Natural killer cell (primary cell): ENCODE measurements at regions not wholly inside any gene's neighbourhood (a gene's known extent, or its start where the extent isn't known, plus 50 kb on each side); places are given as distances from the start of the nearest gene placed in this dataset.
A peak's percentile ranks its signal among the peaks of the same experiment; 100 is the strongest.

Source experiments
- ATAC-seq, 3 donors: fragments of 150-1000 bp in 2 of 3; fragments of 200-7000 bp in 1 of 3; cut with Tn5 transposase; 1 replicate in 1 of 3; 2 replicates in 2 of 3; pipeline ENCODE4 v1.10.0; 2021; ENCODE audit warnings: mild to moderate bottlenecking in 2 of 3, moderate library complexity in 2 of 3
- DNase-seq, 2 donors: peaks; one replicate each; pipeline versions ENCODE4 v3.0.0 to v3.0.0-alpha.2; 2013 to 2021; ENCODE audit warnings: mixed read lengths in 1 of 2
- H3K27ac ChIP-seq: one replicate; pipeline ENCODE4 v1.5.1; 2013; ENCODE audit warnings: mild to moderate bottlenecking, low read length
- H3K27me3 ChIP-seq: one replicate; pipeline ENCODE4 v1.6.1; 2013; ENCODE audit warnings: low read length; ENCODE audit not compliant: control insufficient read depth, insufficient read depth
- H3K36me3 ChIP-seq: one replicate; pipeline ENCODE4 v1.6.1; 2013; ENCODE audit warnings: low read length; ENCODE audit not compliant: control insufficient read depth, insufficient read depth
- H3K4me1 ChIP-seq: one replicate; pipeline ENCODE4 v1.6.1; 2013; ENCODE audit warnings: low read length; ENCODE audit not compliant: control insufficient read depth, insufficient read depth
- H3K4me3 ChIP-seq: one replicate; pipeline ENCODE4 v1.5.1; 2013; ENCODE audit warnings: low read length
- H3K9me3 ChIP-seq: one replicate; pipeline ENCODE4 v1.6.1; 2013; ENCODE audit warnings: low read length; ENCODE audit not compliant: control insufficient read depth, insufficient read depth
- H3K27ac Mint-ChIP-seq, 2 donors: one replicate each; pipeline ENCODE4 v1.8.0; 2022; ENCODE audit warnings: mild to moderate bottlenecking in 2 of 2, mixed read lengths in 2 of 2, moderate library complexity in 1 of 2
- H3K27me3 Mint-ChIP-seq, 2 donors: one replicate each; pipeline ENCODE4 v1.8.0; 2022; ENCODE audit warnings: low read depth in 2 of 2, mixed read lengths in 2 of 2
- H3K36me3 Mint-ChIP-seq: one replicate; pipeline ENCODE4 v1.8.0; 2022; ENCODE audit warnings: mixed read lengths
- H3K4me1 Mint-ChIP-seq, 2 donors: one replicate each; pipeline ENCODE4 v1.8.0; 2022; ENCODE audit warnings: mixed read lengths in 2 of 2
- H3K4me3 Mint-ChIP-seq: one replicate; pipeline ENCODE4 v1.8.0; 2022; ENCODE audit warnings: mild to moderate bottlenecking, moderate library complexity, mixed read lengths
- H3K9me3 Mint-ChIP-seq, 2 donors: one replicate each; pipeline ENCODE4 v1.8.0; 2022; ENCODE audit warnings: mixed read lengths in 2 of 2
- WGBS: methylation state at CpG from one replicate; pipeline ENCODE4 v1.1.7; 2013; ENCODE audit warnings: missing lambda C conversion rate; ENCODE audit not compliant: insufficient coverage; 5-methylcytosine and 5-hydroxymethylcytosine counted together
- intact Hi-C: fragments of 100-400 bp; cut with micrococcal nuclease; formaldehyde crosslinking; loops from one replicate; pipeline ENCODE4 v1.14.2; 2022
- TF ChIP-seq, protein P1 (sequence below): fragments of 200-600 bp; IDR thresholded peaks from one replicate; pipeline ENCODE4 v1.8.0; 2022; ENCODE audit warnings: antibody characterized with exemption

DNA sequence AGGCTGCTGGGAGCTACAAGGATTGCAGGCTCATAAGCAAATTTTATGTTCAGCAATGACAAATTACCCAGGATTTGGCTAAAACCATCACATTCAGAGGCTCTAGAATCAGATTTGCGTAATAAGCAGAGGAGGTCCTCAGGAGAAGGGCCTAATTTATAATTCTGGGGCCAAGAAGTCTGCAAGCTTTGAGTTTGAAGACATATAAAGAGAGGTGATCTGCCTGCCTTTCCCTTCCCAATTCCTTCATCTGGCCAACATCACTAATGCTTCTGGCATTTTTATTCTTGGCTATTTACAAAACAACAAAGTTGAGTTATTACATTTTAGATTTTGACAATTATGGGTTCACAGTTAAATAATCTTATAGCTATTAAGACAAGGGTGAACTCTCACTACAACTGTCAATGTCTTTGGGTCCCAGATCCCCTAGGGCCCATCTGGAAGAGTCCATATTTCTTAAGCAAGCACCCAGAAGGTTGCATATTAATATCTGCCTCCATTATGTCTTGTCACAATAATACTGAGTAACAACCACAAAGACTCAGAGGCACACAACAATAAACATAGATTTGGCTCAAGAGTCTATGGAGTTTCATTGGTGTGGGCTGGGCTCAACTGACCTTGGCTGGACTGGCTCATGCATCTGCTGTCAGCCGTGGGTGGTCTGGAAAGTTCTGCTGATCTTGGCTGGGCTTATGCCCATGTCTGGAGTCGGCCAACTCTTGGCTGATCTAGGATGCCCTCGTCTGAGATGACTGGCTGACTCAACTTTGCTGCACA lies 67.2 kb upstream of the CD82 start:
- Mint-ChIP-seq H3K27me3 (peaks cover 0 to 2% of the 10 kb centered on the region in 2 donors), H3K4me1 (no peaks in the 10 kb centered on the region), H3K9me3 (no peaks in the 10 kb centered on the region), H3K4me3 (no peak overlapping the region), H3K27ac (no peak overlapping the region), H3K36me3 (no peaks in the 10 kb centered on the region)
- Histone ChIP-seq H3K27me3 (no peaks in the 10 kb centered on the region), H3K4me3 (no peak overlapping the region), H3K4me1 (no peaks in the 10 kb centered on the region), H3K9me3 (no peaks in the 10 kb centered on the region), H3K27ac (no peak overlapping the region), H3K36me3 (no peaks in the 10 kb centered on the region)
- DNase-seq (no peak), ATAC-seq (no peak)
- 80% methylated on average over 4 of the region's 4 CpGs for WGBS
- intact Hi-C loops, result no loop called here
- TF ChIP-seq, protein P1, sequence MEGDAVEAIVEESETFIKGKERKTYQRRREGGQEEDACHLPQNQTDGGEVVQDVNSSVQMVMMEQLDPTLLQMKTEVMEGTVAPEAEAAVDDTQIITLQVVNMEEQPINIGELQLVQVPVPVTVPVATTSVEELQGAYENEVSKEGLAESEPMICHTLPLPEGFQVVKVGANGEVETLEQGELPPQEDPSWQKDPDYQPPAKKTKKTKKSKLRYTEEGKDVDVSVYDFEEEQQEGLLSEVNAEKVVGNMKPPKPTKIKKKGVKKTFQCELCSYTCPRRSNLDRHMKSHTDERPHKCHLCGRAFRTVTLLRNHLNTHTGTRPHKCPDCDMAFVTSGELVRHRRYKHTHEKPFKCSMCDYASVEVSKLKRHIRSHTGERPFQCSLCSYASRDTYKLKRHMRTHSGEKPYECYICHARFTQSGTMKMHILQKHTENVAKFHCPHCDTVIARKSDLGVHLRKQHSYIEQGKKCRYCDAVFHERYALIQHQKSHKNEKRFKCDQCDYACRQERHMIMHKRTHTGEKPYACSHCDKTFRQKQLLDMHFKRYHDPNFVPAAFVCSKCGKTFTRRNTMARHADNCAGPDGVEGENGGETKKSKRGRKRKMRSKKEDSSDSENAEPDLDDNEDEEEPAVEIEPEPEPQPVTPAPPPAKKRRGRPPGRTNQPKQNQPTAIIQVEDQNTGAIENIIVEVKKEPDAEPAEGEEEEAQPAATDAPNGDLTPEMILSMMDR, result no peak

DNA sequence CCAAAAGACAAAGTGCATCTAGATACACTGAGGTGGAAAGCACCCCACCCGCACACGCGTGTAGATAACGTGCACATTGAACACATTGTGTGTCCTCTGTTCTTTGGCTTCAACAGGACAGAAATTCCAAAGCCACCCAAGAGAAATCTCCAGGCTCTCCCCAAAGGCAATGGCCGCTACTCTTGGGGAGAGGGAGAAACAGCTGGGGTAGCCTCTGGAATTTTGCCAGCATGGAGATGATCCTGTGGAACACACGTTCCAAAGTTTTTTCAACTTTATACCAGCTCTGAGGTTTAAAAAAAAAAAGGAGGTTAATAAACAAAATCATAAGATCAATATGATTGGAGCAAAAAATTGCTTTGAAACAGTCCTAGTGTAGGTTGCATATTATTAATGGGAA lies 63.0 kb upstream of the CD82 start:
- TF ChIP-seq, protein P1, result no peak
- Mint-ChIP-seq H3K27ac (no peak overlapping the region), H3K9me3 (peaks cover 3 to 4% of the 10 kb centered on the region in 2 donors), H3K27me3 (peaks cover 4 to 8% of the 10 kb centered on the region in 2 donors), H3K36me3 (no peaks in the 10 kb centered on the region), H3K4me3 (no peak overlapping the region), H3K4me1 (no peaks in the 10 kb centered on the region)
- ATAC-seq (no peak), DNase-seq (no peak)
- 93% methylated on average over 4 of the region's 6 CpGs for WGBS
- Histone ChIP-seq H3K9me3 (peaks cover 6% of the 10 kb centered on the region), H3K27me3 (no peaks in the 10 kb centered on the region), H3K4me1 (no peaks in the 10 kb centered on the region), H3K36me3 (no peaks in the 10 kb centered on the region), H3K27ac (no peak overlapping the region), H3K4me3 (no peak overlapping the region)
- intact Hi-C loops, result no loop called here

DNA sequence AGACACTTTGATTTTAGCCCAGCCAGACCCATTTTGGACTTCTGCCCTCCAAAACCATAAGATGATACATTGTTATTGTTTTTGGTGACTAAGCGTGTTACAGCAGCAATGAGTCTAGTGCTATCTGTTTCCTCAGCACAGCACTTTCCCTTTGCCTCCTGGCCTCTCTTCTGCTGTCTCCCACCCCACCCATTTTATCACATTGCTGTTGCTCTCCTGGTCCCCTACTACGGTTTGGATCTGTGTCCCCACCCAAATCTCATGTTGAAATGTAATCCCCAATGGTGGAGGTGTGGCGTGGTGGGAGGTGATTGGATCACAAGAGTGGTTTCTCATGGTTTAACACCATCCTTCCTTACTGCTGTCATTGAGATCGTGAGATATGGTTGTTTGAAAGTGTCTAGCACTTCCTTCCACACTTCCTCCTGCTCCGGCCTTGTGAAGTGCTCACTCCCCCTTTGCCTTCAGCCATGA lies 59.8 kb upstream of the CD82 start:
- H3K9me3 Mint-ChIP-seq, result peaks cover 3 to 4% of the 10 kb centered on the region in 2 donors
- Histone ChIP-seq H3K4me3 (no peak overlapping the region), H3K27me3 (no peaks in the 10 kb centered on the region), H3K4me1 (no peaks in the 10 kb centered on the region), H3K36me3 (no peaks in the 10 kb centered on the region), H3K9me3 (peaks cover 8% of the 10 kb centered on the region), H3K27ac (no peak overlapping the region)
- peaks cover 7 to 8% of the 10 kb centered on the region in 2 donors for H3K27me3 Mint-ChIP-seq
- TF ChIP-seq, protein P1, result no peak
- no peaks in the 10 kb centered on the region for H3K36me3 Mint-ChIP-seq
- no peak overlapping the region for H3K27ac Mint-ChIP-seq
- intact Hi-C loops, result no loop called here
- DNase-seq (no peak), ATAC-seq (peak in 1 of 3 donors; percentile 36)
- no peak overlapping the region for H3K4me3 Mint-ChIP-seq
- WGBS, result 43% methylated on average over 2 of the region's 5 CpGs
- no peaks in the 10 kb centered on the region for H3K4me1 Mint-ChIP-seq
